ENCODE measurements at regions not wholly inside any gene's neighbourhood (a gene's known extent, or its start where the extent isn't known, plus 50 kb on each side); places are given as distances from the start of the nearest gene placed in this dataset.

DNA sequence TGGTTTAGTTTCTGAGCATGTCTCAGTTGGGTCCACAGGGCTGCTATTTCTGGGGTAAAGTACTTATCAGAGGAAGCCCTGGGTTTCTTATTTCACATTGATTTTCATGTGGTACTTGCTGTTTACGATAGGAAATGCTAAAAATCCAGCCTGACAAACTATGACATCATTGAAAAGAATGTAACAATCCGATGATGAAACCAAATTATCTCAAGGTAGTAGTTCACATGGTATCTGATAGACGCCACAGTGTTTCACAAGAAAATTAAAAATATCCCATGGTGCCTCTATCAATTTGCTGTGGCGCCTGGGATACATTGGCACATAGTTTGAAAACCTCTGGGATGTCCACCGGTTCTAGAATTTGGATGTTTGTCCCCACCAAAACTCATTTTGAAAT is 418.9 kb upstream of the RPS6KA3 start:
- H3K27me3 ChIP-seq (ENCODE audit: insufficient read depth, low read length, poor library complexity, severe bottlenecking), result no peaks in the 10 kb centered on the region
- H3K9me2 ChIP-seq (replicated peaks; ENCODE audit: low read depth, low read length), result no peaks in the 10 kb centered on the region
- TF ChIP-seq, protein P1, sequence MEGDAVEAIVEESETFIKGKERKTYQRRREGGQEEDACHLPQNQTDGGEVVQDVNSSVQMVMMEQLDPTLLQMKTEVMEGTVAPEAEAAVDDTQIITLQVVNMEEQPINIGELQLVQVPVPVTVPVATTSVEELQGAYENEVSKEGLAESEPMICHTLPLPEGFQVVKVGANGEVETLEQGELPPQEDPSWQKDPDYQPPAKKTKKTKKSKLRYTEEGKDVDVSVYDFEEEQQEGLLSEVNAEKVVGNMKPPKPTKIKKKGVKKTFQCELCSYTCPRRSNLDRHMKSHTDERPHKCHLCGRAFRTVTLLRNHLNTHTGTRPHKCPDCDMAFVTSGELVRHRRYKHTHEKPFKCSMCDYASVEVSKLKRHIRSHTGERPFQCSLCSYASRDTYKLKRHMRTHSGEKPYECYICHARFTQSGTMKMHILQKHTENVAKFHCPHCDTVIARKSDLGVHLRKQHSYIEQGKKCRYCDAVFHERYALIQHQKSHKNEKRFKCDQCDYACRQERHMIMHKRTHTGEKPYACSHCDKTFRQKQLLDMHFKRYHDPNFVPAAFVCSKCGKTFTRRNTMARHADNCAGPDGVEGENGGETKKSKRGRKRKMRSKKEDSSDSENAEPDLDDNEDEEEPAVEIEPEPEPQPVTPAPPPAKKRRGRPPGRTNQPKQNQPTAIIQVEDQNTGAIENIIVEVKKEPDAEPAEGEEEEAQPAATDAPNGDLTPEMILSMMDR (conservative IDR thresholded peaks at IDR 0.05; ENCODE audit: low read length), result no peak
- TF ChIP-seq EZH2phosphoT487 (IDR thresholded peaks at IDR 0.05; ENCODE audit: borderline replicate concordance), result no peak
- H3K36me3 ChIP-seq (ENCODE audit: insufficient read depth, low read length), result no peaks in the 10 kb centered on the region
- H3K79me2 ChIP-seq (ENCODE audit: insufficient read depth, low read length), result no peaks in the 10 kb centered on the region
- no peaks in the 10 kb centered on the region for H3K9me3 ChIP-seq (ENCODE audit: insufficient read depth, low read depth, low read length)
- H3K4me3 ChIP-seq (ENCODE audit: low read length, poor library complexity, severe bottlenecking), result no peak overlapping the region
- H4K20me1 ChIP-seq (ENCODE audit: insufficient read depth, low read length, poor library complexity, severe bottlenecking), result no peaks in the 10 kb centered on the region
- H3K9ac ChIP-seq (ENCODE audit: low read depth, low read length, poor library complexity, severe bottlenecking), result no peak overlapping the region
- no peaks in the 10 kb centered on the region for H3K4me1 ChIP-seq (ENCODE audit: insufficient read depth, low read length, poor library complexity, severe bottlenecking)
- H3F3A ChIP-seq (ENCODE audit: low read depth), result no peaks in the 10 kb centered on the region
- H3K4me2 ChIP-seq (ENCODE audit: low read depth, low read length, poor library complexity, severe bottlenecking), result no peak overlapping the region
- H2AFZ ChIP-seq (ENCODE audit: low read length), result no peak overlapping the region

DNA sequence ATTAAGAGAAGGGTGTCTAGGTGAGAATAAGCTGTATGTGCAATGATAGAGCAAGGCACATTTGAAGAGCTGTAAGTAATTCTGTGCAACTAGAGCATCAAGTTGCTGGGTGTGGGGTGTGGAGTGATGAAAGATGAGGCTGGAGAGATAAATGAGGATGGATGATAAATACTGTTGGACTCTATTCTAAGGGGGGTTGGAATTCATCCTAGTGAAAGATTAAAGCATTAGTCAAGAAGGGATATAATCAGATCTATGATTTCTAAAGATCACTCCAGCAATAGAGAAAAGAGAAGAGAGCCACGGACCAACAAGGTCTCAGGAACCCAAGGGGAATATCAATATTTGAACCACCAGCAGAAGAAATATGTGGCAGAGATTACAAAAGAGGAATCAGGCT is 415.0 kb upstream of the RPS6KA3 start:
- TF ChIP-seq, protein P1 (conservative IDR thresholded peaks at IDR 0.05; ENCODE audit: low read length), result no peak
- TF ChIP-seq EZH2phosphoT487 (IDR thresholded peaks at IDR 0.05; ENCODE audit: borderline replicate concordance), result no peak
- Histone ChIP-seq H3K36me3 (ENCODE audit: insufficient read depth, low read length) (no peaks in the 10 kb centered on the region), H3K4me3 (ENCODE audit: low read length, poor library complexity, severe bottlenecking) (no peak overlapping the region), H3K9me3 (ENCODE audit: insufficient read depth, low read depth, low read length) (no peaks in the 10 kb centered on the region), H3K9me2 (replicated peaks; ENCODE audit: low read depth, low read length) (no peaks in the 10 kb centered on the region), H2AFZ (ENCODE audit: low read length) (no peak overlapping the region), H3F3A (ENCODE audit: low read depth) (no peaks in the 10 kb centered on the region), H3K4me1 (ENCODE audit: insufficient read depth, low read length, poor library complexity, severe bottlenecking) (no peaks in the 10 kb centered on the region), H4K20me1 (ENCODE audit: insufficient read depth, low read length, poor library complexity, severe bottlenecking) (no peaks in the 10 kb centered on the region), H3K27me3 (ENCODE audit: insufficient read depth, low read length, poor library complexity, severe bottlenecking) (no peaks in the 10 kb centered on the region), H3K79me2 (ENCODE audit: insufficient read depth, low read length) (no peaks in the 10 kb centered on the region), H3K9ac (ENCODE audit: low read depth, low read length, poor library complexity, severe bottlenecking) (no peak overlapping the region), H3K4me2 (ENCODE audit: low read depth, low read length, poor library complexity, severe bottlenecking) (no peak overlapping the region)

DNA sequence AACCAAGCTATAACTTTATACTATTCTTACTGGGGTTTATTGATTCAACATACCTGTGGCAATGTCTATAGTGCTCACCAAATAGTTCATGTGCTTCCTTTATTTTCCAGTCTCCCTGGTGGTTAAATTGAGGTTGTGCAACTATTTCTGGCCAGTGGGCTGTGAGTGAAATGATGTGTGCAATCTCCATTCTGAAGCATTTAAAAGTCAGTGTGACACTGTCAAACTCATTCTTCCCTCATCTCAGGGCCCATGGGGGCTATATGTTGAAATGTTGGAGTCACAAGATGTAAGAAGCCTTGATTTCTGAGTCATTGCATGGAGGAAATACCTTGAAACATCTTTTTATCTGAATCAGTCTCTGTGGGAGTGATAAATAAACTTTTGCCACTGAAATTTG is 414.3 kb upstream of the RPS6KA3 start:
- H3K4me2 ChIP-seq (ENCODE audit: low read depth, low read length, poor library complexity, severe bottlenecking), result no peak overlapping the region
- no peaks in the 10 kb centered on the region for H3F3A ChIP-seq (ENCODE audit: low read depth)
- H3K4me1 ChIP-seq (ENCODE audit: insufficient read depth, low read length, poor library complexity, severe bottlenecking), result no peaks in the 10 kb centered on the region
- H3K36me3 ChIP-seq (ENCODE audit: insufficient read depth, low read length), result no peaks in the 10 kb centered on the region
- no peaks in the 10 kb centered on the region for H4K20me1 ChIP-seq (ENCODE audit: insufficient read depth, low read length, poor library complexity, severe bottlenecking)
- H3K9me3 ChIP-seq (ENCODE audit: insufficient read depth, low read depth, low read length), result no peaks in the 10 kb centered on the region
- no peak overlapping the region for H3K9ac ChIP-seq (ENCODE audit: low read depth, low read length, poor library complexity, severe bottlenecking)
- no peaks in the 10 kb centered on the region for H3K27me3 ChIP-seq (ENCODE audit: insufficient read depth, low read length, poor library complexity, severe bottlenecking)
- H3K4me3 ChIP-seq (ENCODE audit: low read length, poor library complexity, severe bottlenecking), result no peak overlapping the region
- no peak for TF ChIP-seq EZH2phosphoT487 (IDR thresholded peaks at IDR 0.05; ENCODE audit: borderline replicate concordance)
- TF ChIP-seq, protein P1 (conservative IDR thresholded peaks at IDR 0.05; ENCODE audit: low read length), result no peak
- no peak overlapping the region for H2AFZ ChIP-seq (ENCODE audit: low read length)
- no peaks in the 10 kb centered on the region for H3K79me2 ChIP-seq (ENCODE audit: insufficient read depth, low read length)
- H3K9me2 ChIP-seq (replicated peaks; ENCODE audit: low read depth, low read length), result no peaks in the 10 kb centered on the region
